Endodermal cell (in vitro differentiated cells): ENCODE measurements at regions not wholly inside any gene's neighbourhood (a gene's known extent, or its start where the extent isn't known, plus 50 kb on each side); places are given as distances from the start of the nearest gene placed in this dataset.

ENCODE experiments used
- DNase-seq: peaks from one replicate; pipeline ENCODE4 v3.0.0-alpha.2; 2017
- H3K27ac ChIP-seq: 2 replicates; pipeline ENCODE4 v1.5.1; 2013; ENCODE audit warnings: mild to moderate bottlenecking, low read depth, low read length, moderate library complexity
- H3K27me3 ChIP-seq: 2 replicates; pipeline ENCODE4 v1.6.1; 2013; ENCODE audit warnings: mild to moderate bottlenecking, low read length, moderate library complexity; ENCODE audit not compliant: insufficient read depth, control insufficient read depth, poor library complexity, severe bottlenecking
- H3K36me3 ChIP-seq: 2 replicates; pipeline ENCODE4 v1.7.0; 2013; ENCODE audit warnings: mild to moderate bottlenecking, low read length, moderate library complexity; ENCODE audit not compliant: control insufficient read depth, insufficient read depth
- H3K4me1 ChIP-seq: one replicate; pipeline ENCODE4 v1.7.0; 2013; ENCODE audit warnings: low read length; ENCODE audit not compliant: control insufficient read depth, insufficient read depth
- H3K4me3 ChIP-seq: 2 replicates; pipeline ENCODE4 v1.5.1; 2013; ENCODE audit warnings: mild to moderate bottlenecking, low read length, moderate library complexity
- H3K9ac ChIP-seq: 2 replicates; pipeline ENCODE4 v1.6.1; 2013; ENCODE audit warnings: mild to moderate bottlenecking, low read length, moderate library complexity; ENCODE audit not compliant: poor library complexity, severe bottlenecking; ENCODE audit errors: extremely low read depth
- H3K9me3 ChIP-seq: 2 replicates; pipeline ENCODE4 v1.6.1; 2013; ENCODE audit warnings: mild to moderate bottlenecking, low read length, moderate library complexity; ENCODE audit not compliant: control insufficient read depth
- H3K27ac Mint-ChIP-seq: 2 replicates; pipeline ENCODE4 v1.8.0; 2020; ENCODE audit warnings: mixed read lengths
- H3K27me3 Mint-ChIP-seq: 2 replicates; pipeline ENCODE4 v1.8.0; 2021; ENCODE audit warnings: mild to moderate bottlenecking, mixed read lengths; ENCODE audit not compliant: insufficient read depth
- H3K36me3 Mint-ChIP-seq: 2 replicates; pipeline ENCODE4 v1.8.0; 2020; ENCODE audit warnings: low read depth, mixed read lengths
- H3K4me1 Mint-ChIP-seq: 2 replicates; pipeline ENCODE4 v1.8.0; 2020; ENCODE audit warnings: mixed read lengths
- H3K4me3 Mint-ChIP-seq: 2 replicates; pipeline ENCODE4 v1.8.0; 2020; ENCODE audit warnings: mild to moderate bottlenecking, moderate library complexity, mixed read lengths
- H3K9me3 Mint-ChIP-seq: 2 replicates; pipeline ENCODE4 v1.8.0; 2020; ENCODE audit warnings: mild to moderate bottlenecking, mixed read lengths
- WGBS, 2 experiments: methylation state at CpG; one replicate each; pipeline versions ENCODE4 v1.1.5 to v1.1.7; 2013; ENCODE audit warnings: missing lambda C conversion rate in 2 of 2, mixed read lengths in 1 of 2; ENCODE audit not compliant: insufficient coverage in 1 of 2, insufficient read length in 1 of 2; 5-methylcytosine and 5-hydroxymethylcytosine counted together
- TF ChIP-seq, protein P1 (sequence below): fragments of 200-600 bp; sonication (generic); conservative IDR thresholded peaks from 2 replicates; pipeline ENCODE4 v1.5.0; 2021; ENCODE audit warnings: antibody characterized with exemption, mild to moderate bottlenecking

DNA sequence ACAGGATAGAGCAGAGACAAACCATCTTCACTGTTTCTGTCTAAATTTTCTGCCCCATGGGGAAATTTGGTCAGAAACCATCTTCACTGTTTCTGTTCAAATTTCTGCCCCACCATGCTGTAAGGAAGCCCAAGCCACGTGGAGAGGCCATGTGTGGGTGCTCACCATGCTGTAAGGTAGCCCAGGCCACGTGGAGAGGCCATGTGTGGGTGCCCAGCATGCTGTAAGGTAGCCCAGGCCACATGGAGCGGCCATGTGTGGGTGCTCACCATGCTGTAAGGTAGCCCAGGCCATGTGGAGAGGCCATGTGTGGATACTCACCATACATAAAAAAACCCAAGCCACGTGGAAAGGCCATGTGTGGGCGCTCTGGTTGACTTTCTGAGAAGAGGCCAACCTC lies 1088.7 kb upstream of the AUTS2 start:
- no peak overlapping the region for H3K27ac Mint-ChIP-seq
- H3K36me3 Mint-ChIP-seq = no peaks in the 10 kb centered on the region
- no peaks in the 10 kb centered on the region for H3K27me3 Mint-ChIP-seq
- no peak overlapping the region for H3K4me3 ChIP-seq
- H3K9me3 ChIP-seq = peaks cover 12% of the 10 kb centered on the region
- no peak for DNase-seq
- H3K4me1 ChIP-seq = peaks cover 9% of the 10 kb centered on the region
- 93 to 94% methylated on average over 2 to 5 of the region's 5 CpGs for WGBS, 2 experiments
- peaks cover 14% of the 10 kb centered on the region for H3K4me1 Mint-ChIP-seq
- TF ChIP-seq, protein P1, sequence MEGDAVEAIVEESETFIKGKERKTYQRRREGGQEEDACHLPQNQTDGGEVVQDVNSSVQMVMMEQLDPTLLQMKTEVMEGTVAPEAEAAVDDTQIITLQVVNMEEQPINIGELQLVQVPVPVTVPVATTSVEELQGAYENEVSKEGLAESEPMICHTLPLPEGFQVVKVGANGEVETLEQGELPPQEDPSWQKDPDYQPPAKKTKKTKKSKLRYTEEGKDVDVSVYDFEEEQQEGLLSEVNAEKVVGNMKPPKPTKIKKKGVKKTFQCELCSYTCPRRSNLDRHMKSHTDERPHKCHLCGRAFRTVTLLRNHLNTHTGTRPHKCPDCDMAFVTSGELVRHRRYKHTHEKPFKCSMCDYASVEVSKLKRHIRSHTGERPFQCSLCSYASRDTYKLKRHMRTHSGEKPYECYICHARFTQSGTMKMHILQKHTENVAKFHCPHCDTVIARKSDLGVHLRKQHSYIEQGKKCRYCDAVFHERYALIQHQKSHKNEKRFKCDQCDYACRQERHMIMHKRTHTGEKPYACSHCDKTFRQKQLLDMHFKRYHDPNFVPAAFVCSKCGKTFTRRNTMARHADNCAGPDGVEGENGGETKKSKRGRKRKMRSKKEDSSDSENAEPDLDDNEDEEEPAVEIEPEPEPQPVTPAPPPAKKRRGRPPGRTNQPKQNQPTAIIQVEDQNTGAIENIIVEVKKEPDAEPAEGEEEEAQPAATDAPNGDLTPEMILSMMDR = no peak
- H3K4me3 Mint-ChIP-seq = no peak overlapping the region
- peaks cover 5% of the 10 kb centered on the region for H3K9me3 Mint-ChIP-seq
- no peaks in the 10 kb centered on the region for H3K27me3 ChIP-seq
- no peaks in the 10 kb centered on the region for H3K36me3 ChIP-seq
- H3K9ac ChIP-seq = no peak overlapping the region
- H3K27ac ChIP-seq = no peak overlapping the region

GRCh38 chr7:68511281-68511680 lies 1087.0 kb upstream of the AUTS2 start:
- no peak overlapping the region for H3K9ac ChIP-seq
- no peaks in the 10 kb centered on the region for H3K36me3 ChIP-seq
- H3K4me3 ChIP-seq = no peak overlapping the region
- peak; percentile 63 for DNase-seq
- H3K27ac ChIP-seq = peak overlapping the region; percentile 94
- Mint-ChIP-seq H3K27ac (peak overlapping the region; percentile 32), H3K4me3 (no peak overlapping the region), H3K4me1 (peaks cover 7% of the 10 kb centered on the region), H3K36me3 (no peaks in the 10 kb centered on the region), H3K9me3 (peaks cover 4% of the 10 kb centered on the region), H3K27me3 (no peaks in the 10 kb centered on the region)
- H3K4me1 ChIP-seq = peaks cover 9% of the 10 kb centered on the region
- TF ChIP-seq, protein P1 = no peak
- 53 to 66% methylated on average over 6 to 10 of the region's 10 CpGs for WGBS, 2 experiments
- H3K27me3 ChIP-seq = no peaks in the 10 kb centered on the region
- peaks cover 7% of the 10 kb centered on the region for H3K9me3 ChIP-seq

- H3K4me3 ChIP-seq = no peak overlapping the region
- 86 to 91% methylated on average over 5 of the region's 5 CpGs for WGBS, 2 experiments
- H3K27me3 ChIP-seq = no peaks in the 10 kb centered on the region
- H3K27ac ChIP-seq = no peak overlapping the region
- H3K9me3 ChIP-seq = peaks cover 7% of the 10 kb centered on the region
- no peak overlapping the region for H3K9ac ChIP-seq
- H3K36me3 Mint-ChIP-seq = no peaks in the 10 kb centered on the region
- H3K4me1 ChIP-seq = peaks cover 9% of the 10 kb centered on the region
- TF ChIP-seq, protein P1 = no peak
- H3K27ac Mint-ChIP-seq = no peak overlapping the region
- H3K27me3 Mint-ChIP-seq = no peaks in the 10 kb centered on the region
- H3K36me3 ChIP-seq = no peaks in the 10 kb centered on the region
- no peak overlapping the region for H3K4me3 Mint-ChIP-seq
- peaks cover 4% of the 10 kb centered on the region for H3K9me3 Mint-ChIP-seq
- no peak for DNase-seq
- H3K4me1 Mint-ChIP-seq = peaks cover 7% of the 10 kb centered on the region
These were observed 1085.8 kb upstream of the AUTS2 start for GRCh38 chr7:68512466-68512865.
